Urinary bladder (tissue), 3 donors: ENCODE measurements at regions not wholly inside any gene's neighbourhood (a gene's known extent, or its start where the extent isn't known, plus 50 kb on each side); places are given as distances from the start of the nearest gene placed in this dataset.

ENCODE experiments used
- DNase-seq: peaks from one replicate; pipeline ENCODE4 v3.0.0-alpha.2; 2015; ENCODE audit errors: extremely low spot score
- H3K27ac ChIP-seq: one replicate; pipeline ENCODE4 v1.5.1; 2013; ENCODE audit warnings: low read depth, mild to moderate bottlenecking, moderate library complexity
- H3K36me3 ChIP-seq: one replicate; pipeline ENCODE4 v1.6.1; 2013; ENCODE audit warnings: mild to moderate bottlenecking, moderate library complexity; ENCODE audit not compliant: insufficient read depth
- H3K4me1 ChIP-seq: one replicate; pipeline ENCODE4 v1.6.1; 2013; ENCODE audit warnings: mild to moderate bottlenecking, moderate library complexity; ENCODE audit not compliant: insufficient read depth
- H3K4me3 ChIP-seq: one replicate; pipeline ENCODE4 v1.5.1; 2013; ENCODE audit warnings: low read depth, low read length
- WGBS: extraction: QIAGEN DNeasy Blood & Tissue Kit; methylation state at CpG from one replicate; pipeline ENCODE4 v1.1.7; 2013; 5-methylcytosine and 5-hydroxymethylcytosine counted together
- donor health status: healthy with polysubstance abuse.
- donor health status: healthy.

- no peak overlapping the region for H3K27ac ChIP-seq
- WGBS: 40% methylated on average over 2 of the region's 2 CpGs
- H3K4me1 ChIP-seq: no peaks in the 10 kb centered on the region
- H3K4me3 ChIP-seq: no peak overlapping the region
- DNase-seq: no peak
- no peaks in the 10 kb centered on the region for H3K36me3 ChIP-seq
These were observed 1225.5 kb downstream of the TBC1D22A start for GRCh38 chr22:47987885-47988515.

DNA sequence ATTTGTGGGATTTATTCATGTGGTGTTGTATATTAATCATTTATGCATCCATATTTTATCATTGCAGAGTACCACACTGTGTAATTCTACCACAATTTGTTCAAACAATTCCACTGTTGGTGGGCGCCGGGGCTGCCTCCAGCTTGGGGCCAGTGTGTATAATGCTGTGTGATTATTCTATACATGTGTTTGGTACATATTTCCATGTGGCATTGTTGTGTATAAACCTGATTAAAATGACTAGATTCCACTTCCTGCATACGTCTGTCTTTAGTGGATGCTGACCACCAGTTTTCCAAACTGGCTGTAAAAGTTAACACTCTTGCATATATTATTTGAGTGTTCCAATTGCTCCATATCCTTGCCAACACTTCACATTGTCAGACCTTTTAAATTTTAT is 1213.8 kb downstream of the TBC1D22A start:
- DNase-seq: no peak
- H3K4me1 ChIP-seq: no peaks in the 10 kb centered on the region

DNA sequence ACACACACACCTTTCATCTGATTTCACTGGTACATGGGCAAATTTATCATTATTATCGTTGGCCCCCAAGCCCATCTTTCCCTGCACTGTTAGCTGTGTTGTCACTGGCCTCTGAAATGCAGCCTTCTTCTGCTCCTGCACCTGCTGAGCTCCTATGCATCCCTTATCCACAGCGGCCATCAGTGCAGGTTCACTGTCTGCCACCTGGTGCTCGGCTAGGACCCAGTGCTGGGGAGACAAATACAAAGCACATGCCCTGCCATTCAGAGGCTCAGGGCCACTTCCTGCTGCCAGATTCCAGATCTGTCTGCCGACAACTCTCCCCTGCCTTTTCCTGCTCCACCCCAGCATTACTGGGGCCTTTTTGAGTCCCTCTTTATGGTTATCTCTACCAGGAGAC is 1205.4 kb downstream of the TBC1D22A start:
- WGBS: 60% methylated on average over 4 of the region's 4 CpGs
- no peak for DNase-seq
- Histone ChIP-seq H3K36me3 (no peaks in the 10 kb centered on the region), H3K4me1 (no peaks in the 10 kb centered on the region), H3K4me3 (no peak overlapping the region), H3K27ac (no peak overlapping the region)

More for the DNA sequence above, 1213.8 kb downstream of the TBC1D22A start:
- Histone ChIP-seq H3K36me3 (no peaks in the 10 kb centered on the region), H3K27ac (no peak overlapping the region), H3K4me3 (no peak overlapping the region)
- WGBS: 83% methylated on average over 3 of the region's 3 CpGs

DNA sequence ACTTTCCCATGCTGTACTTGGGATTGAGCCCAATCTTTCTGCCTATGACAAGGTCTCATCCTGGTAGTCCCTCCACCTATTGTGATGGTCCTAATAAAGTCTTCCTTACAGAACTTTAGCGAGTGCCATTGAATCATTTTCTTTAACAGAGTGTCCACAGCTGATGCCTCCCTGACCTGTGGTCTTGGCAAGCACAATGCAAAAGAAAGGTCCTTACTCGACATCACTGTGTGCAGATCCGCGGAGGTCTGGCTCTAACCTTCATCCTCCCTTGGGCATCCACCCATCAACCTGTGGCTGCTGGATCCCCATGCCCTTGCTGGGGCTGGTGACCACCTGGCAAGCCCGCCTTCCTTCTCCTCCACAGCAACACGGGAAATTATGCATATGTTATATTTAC is 1203.9 kb downstream of the TBC1D22A start:
- Histone ChIP-seq H3K36me3 (no peaks in the 10 kb centered on the region), H3K27ac (no peak overlapping the region), H3K4me3 (no peak overlapping the region), H3K4me1 (no peaks in the 10 kb centered on the region)
- 88% methylated on average over 6 of the region's 6 CpGs for WGBS
- no peak for DNase-seq

DNA sequence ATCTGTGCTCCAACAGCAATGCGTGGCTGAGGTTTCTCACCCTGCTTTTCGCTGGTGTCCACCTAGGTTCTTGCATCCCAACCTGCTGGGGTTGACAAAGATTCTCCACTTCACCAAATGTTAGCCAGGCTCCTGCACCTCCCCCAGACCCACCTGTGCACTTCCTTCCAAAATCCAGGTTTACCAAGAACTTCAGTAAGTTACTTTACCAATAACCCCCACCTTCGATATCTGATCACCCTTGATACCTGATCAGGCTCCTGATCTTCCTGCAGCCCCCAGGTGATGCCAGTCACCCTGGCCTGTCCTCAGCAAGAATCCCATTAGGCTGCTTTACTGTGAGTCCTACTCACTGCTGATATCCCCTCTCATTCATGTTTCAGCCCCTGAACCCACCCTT is 1203.4 kb downstream of the TBC1D22A start:
- Histone ChIP-seq H3K27ac (no peak overlapping the region), H3K4me3 (no peak overlapping the region), H3K36me3 (no peaks in the 10 kb centered on the region), H3K4me1 (no peaks in the 10 kb centered on the region)
- no peak for DNase-seq
- 96% methylated on average over 3 of the region's 3 CpGs for WGBS

DNA sequence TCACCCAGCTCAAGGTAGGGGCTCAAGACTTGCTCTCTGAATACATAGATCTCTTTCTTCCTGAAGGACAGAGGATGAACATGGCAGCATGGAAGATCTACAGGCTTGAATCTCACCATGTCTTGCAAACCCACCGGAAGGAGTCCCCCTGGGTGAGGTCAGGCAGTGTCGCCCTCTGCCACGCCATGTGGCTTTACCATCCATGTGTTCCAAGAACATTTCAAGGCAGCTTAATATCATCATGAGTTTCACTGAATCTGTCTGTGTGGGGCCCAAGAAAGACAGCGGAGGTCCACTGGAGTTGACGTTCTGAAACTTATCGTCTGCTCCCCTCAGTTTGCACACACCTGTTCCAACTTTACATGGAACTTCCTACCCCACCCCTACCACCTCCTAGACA is 1202.6 kb downstream of the TBC1D22A start:
- no peaks in the 10 kb centered on the region for H3K4me1 ChIP-seq
- WGBS: 90% methylated on average over 6 of the region's 6 CpGs
- DNase-seq: no peak
- H3K27ac ChIP-seq: no peak overlapping the region
- no peaks in the 10 kb centered on the region for H3K36me3 ChIP-seq
- H3K4me3 ChIP-seq: no peak overlapping the region

DNA sequence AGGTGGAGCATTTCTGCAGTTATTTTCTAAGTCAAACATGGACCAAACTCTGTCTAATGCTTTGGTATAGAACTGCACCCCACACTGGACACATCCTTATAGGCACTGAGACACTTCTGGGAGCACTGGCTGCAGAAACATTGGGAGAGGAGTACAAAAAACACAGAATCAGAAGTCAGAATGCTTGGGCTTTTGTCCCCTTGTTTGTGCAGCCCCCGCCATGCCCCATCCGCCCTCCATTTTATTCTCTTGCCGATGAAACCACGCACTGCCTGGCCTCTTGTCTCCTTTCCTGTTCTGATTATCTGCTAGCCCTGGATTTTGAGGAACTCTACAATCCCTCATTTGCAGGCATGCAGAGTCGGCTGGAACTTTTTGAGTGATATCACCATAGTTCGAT is 1201.2 kb downstream of the TBC1D22A start:
- Histone ChIP-seq H3K4me3 (no peak overlapping the region), H3K36me3 (no peaks in the 10 kb centered on the region), H3K4me1 (no peaks in the 10 kb centered on the region), H3K27ac (no peak overlapping the region)
- no peak for DNase-seq
- WGBS: 86% methylated on average over 6 of the region's 6 CpGs

DNA sequence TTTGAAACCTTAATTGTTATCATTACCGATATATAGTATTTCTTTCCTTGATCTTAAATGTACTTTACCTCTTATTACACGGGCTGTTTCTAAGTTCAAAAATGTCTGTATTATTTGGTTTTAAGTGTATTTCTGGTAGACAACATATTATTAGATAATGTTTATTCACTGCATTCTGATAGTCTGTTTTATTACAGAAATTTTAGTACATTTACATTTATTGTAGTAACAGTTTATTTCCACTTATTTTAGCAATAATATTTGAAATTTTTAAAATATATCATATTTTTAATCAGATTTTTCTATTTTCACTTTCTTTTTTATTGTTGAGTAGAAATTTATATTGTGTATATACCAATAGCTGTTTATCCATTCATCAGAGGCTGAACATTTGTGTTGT is 1195.2 kb downstream of the TBC1D22A start:
- DNase-seq: no peak
- Histone ChIP-seq H3K27ac (no peak overlapping the region), H3K4me3 (no peak overlapping the region), H3K36me3 (no peaks in the 10 kb centered on the region), H3K4me1 (no peaks in the 10 kb centered on the region)
- WGBS: 90% methylated on average over 2 of the region's 2 CpGs

DNA sequence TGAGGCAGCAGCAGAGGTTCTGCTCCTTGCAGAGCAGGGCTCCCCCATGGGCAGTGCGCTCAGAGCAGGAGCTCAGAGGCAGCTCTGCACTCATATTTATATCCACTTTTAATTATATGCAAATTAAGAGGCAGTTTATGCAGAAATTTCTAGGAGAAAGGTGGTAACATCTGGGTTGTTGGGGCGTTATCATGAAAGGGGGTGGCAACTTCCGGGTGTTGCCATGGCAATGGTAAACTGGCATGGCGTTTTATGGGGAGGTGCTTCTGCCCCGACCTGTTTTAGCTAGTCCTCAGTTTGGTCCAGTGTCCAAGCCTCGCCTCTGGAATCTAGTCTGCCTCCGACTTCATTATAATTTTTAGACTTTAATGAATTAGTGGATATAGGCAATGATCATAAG is 1191.7 kb downstream of the TBC1D22A start:
- no peak overlapping the region for H3K27ac ChIP-seq
- H3K36me3 ChIP-seq: no peaks in the 10 kb centered on the region
- no peaks in the 10 kb centered on the region for H3K4me1 ChIP-seq
- no peak for DNase-seq
- H3K4me3 ChIP-seq: no peak overlapping the region
- WGBS: 68% methylated on average over 7 of the region's 7 CpGs

DNA sequence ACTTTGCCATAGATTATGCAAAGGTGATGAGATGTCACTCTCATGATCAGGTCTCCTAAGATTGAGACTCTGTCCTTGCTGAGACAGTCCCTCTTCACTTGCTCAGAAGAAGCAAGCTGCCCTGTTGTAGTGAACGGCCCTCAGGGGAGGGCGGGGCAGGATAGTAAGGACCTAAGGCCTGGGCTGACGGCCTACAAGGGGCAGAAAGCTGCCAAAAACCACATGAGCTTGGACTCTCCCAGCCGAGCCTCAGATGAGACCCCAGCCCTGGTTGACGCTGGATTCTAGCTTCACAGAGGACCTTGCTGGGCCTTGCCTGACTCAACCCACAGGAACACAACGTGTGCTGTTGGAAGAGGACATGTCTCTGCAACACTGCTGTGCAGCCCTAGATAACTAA is 1182.5 kb downstream of the TBC1D22A start:
- 81% methylated on average over 6 of the region's 6 CpGs for WGBS
- no peaks in the 10 kb centered on the region for H3K4me1 ChIP-seq
- no peak for DNase-seq
- no peak overlapping the region for H3K4me3 ChIP-seq
- no peak overlapping the region for H3K27ac ChIP-seq
- H3K36me3 ChIP-seq: no peaks in the 10 kb centered on the region

DNA sequence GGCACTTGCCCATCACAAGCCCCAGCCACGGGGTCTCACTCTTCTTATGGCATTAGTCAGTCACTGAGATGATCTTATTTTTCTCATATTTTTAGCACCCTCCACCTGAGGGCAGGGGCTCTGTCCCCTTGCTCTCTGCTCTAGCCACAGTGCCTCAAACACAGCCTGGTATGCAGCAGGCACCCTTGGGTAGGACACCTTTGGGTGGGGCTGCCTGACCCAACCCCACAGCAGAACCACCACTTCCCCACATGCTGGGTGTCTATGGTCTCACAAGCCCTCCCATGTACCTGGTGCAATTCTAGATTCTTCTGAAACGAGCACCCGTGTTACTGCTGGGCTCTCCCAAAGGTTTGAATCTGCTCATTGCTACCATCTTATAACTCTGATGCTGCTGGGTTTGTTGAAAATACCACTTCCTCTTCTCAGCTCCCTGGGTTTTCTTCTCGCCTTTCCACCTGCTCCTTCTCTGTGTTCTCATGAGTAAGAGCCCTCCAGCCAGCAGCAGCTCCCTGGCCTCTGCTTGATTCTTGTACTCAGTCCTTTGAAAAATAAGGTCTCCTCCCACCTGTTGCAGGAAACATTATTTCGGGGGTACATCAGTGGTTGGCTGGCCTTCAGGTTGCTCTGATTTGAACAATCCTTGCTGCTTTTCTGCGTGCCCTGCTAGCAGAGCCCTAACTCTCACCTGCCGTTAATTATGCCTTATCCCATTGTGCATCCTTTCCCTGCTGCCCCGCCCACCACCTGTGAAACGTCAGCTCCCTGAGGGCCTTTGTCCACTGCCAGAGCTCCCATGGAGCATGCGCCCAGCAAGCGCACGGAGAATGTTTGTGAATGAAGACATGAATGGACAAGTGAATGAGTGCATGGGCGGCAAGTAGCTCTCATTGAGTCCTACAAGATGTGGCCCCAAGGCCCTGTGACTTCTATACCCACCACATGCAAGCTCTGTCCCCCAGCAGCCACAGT is 1181.6 kb downstream of the TBC1D22A start:
- no peaks in the 10 kb centered on the region for H3K4me1 ChIP-seq
- no peaks in the 10 kb centered on the region for H3K36me3 ChIP-seq
- no peak for DNase-seq
- no peak overlapping the region for H3K4me3 ChIP-seq
- H3K27ac ChIP-seq: no peak overlapping the region
- WGBS: 78% methylated on average over 13 of the region's 13 CpGs

- Histone ChIP-seq H3K27ac (no peak overlapping the region), H3K36me3 (no peaks in the 10 kb centered on the region), H3K4me3 (no peak overlapping the region), H3K4me1 (no peaks in the 10 kb centered on the region)
- WGBS: 91% methylated on average over 6 of the region's 6 CpGs
- DNase-seq: no peak
These were observed 1177.8 kb downstream of the TBC1D22A start for GRCh38 chr22:47940211-47940610.

DNA sequence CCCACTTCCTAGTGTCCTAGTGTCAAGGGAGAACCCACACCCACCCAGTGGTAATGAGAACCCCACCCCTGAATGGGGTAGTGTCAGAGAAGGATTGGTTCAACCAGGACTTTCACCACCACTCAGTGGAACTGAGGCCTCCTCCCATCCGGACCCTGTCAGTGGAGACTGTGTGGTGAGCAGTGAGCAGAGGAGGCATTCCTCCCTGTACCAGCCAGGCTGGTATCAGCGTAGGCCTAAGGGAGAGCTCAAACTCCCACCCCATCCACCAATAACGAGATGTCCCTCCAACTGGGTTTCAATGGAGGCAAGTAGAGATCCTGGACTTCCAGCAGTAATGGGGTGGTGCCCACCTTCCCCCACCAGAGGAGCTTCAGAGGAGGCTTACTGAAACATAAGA is 1171.4 kb downstream of the TBC1D22A start:
- no peak overlapping the region for H3K27ac ChIP-seq
- DNase-seq: no peak
- H3K36me3 ChIP-seq: no peaks in the 10 kb centered on the region
- H3K4me3 ChIP-seq: no peak overlapping the region
- 84% methylated on average over 3 of the region's 3 CpGs for WGBS
- no peaks in the 10 kb centered on the region for H3K4me1 ChIP-seq

- no peaks in the 10 kb centered on the region for H3K4me1 ChIP-seq
- H3K4me3 ChIP-seq: no peak overlapping the region
- H3K27ac ChIP-seq: no peak overlapping the region
- WGBS: 86% methylated on average over 4 of the region's 4 CpGs
- DNase-seq: no peak
- no peaks in the 10 kb centered on the region for H3K36me3 ChIP-seq
These were observed 1170.8 kb downstream of the TBC1D22A start for GRCh38 chr22:47933226-47933625.
